GM12878 (cell line): ENCODE measurements at regions not wholly inside any gene's neighbourhood (a gene's known extent, or its start where the extent isn't known, plus 50 kb on each side); places are given as distances from the start of the nearest gene placed in this dataset.

ENCODE experiments used
- ATAC-seq: fragments of 200-7000 bp; cut with Tn5 transposase; 3 replicates; pipeline ENCODE4 v1.9.1; 2020; ENCODE audit warnings: mild to moderate bottlenecking, moderate library complexity
- BruUV-seq: library from RNA; stranded (reverse); fragments of 400-500 nt; replicated peaks from 2 replicates; lab custom pipeline; 2021; lab: Mats Ljungman, UMichigan
- CTCF ChIA-PET: fragments of 300-600 bp; sonication (Branson Sonifier 250); formaldehyde crosslinking; extraction: SDS; loops from one replicate; lab custom pipeline; 2021; ENCODE audit warnings: inconsistent platforms; lab: Yijun Ruan, JAX
- POLR2A ChIA-PET: fragments of 350-600 bp; formaldehyde crosslinking; extraction: SDS; loops from one replicate; lab custom pipeline; 2021; ENCODE audit warnings: inconsistent platforms; lab: Charles Lee
- RAD21 ChIA-PET: fragments of 300-600 bp; sonication (Branson Sonifier 250); formaldehyde crosslinking; loops from one replicate; lab custom pipeline; 2023; ENCODE audit warnings: antibody characterized with exemption; ENCODE audit not compliant: unreplicated experiment; lab: Charles Lee
- SMC1A ChIA-PET: fragments of 300-600 bp; sonication (Branson Sonifier 250); formaldehyde crosslinking; loops from one replicate; lab custom pipeline; 2023; ENCODE audit not compliant: unreplicated experiment, uncharacterized antibody; lab: Charles Lee
- DNase-seq: peaks from one replicate; pipeline ENCODE4 v3.0.0-alpha.2; 2011; ENCODE audit warnings: low read depth, low spot score
- FAIRE-seq: peaks from 3 replicates; lab custom pipeline; 2011; peaks lifted over from hg19 to GRCh38; lab: Jason Lieb, UNC
- H2AFZ ChIP-seq: 2 replicates; pipeline ENCODE4 v1.6.0; 2011; ENCODE audit warnings: low read depth, low read length, control low read depth; ENCODE audit not compliant: control insufficient read depth
- H3K27ac ChIP-seq: 2 replicates; pipeline ENCODE4 v1.5.1; 2011; ENCODE audit warnings: control low read depth; ENCODE audit not compliant: control insufficient read depth, insufficient read depth
- H3K27me3 ChIP-seq, 2 experiments: replicated peaks in 1 of 2; 2 replicates each; pipeline versions ENCODE4 v1.6.0 to v1.6.1; 2011; ENCODE audit warnings: low read length in 1 of 2; ENCODE audit not compliant: control insufficient read depth in 2 of 2, insufficient read depth in 2 of 2
- H3K36me3 ChIP-seq, 2 experiments: 2 replicates each; pipeline ENCODE4 v1.5.1; 2011; ENCODE audit warnings: low read length in 1 of 2; ENCODE audit not compliant: control insufficient read depth in 2 of 2, insufficient read depth in 2 of 2
- H3K4me1 ChIP-seq: 2 replicates; pipeline ENCODE4 v1.6.1; 2011; ENCODE audit warnings: mild to moderate bottlenecking, low read length, moderate library complexity, mixed read lengths; ENCODE audit not compliant: control insufficient read depth, insufficient read depth
- H3K4me2 ChIP-seq: 2 replicates; pipeline ENCODE4 v1.6.0; 2011; ENCODE audit warnings: control low read depth; ENCODE audit not compliant: control insufficient read depth, insufficient read depth
- H3K4me3 ChIP-seq: fragments of 200-600 bp; sonication (generic); 2 replicates; pipeline ENCODE4 v1.5.1; 2016
- H3K79me2 ChIP-seq: 2 replicates; pipeline ENCODE4 v1.6.0; 2011; ENCODE audit warnings: low read length; ENCODE audit not compliant: control insufficient read depth, insufficient read depth
- H3K9ac ChIP-seq: 2 replicates; pipeline ENCODE4 v1.8.0; 2011; ENCODE audit warnings: low read length, control low read depth, mixed read lengths; ENCODE audit not compliant: control insufficient read depth, insufficient read depth
- H3K9me3 ChIP-seq: replicated peaks from 3 replicates; pipeline ENCODE4 v1.5.1; 2011; ENCODE audit warnings: mild to moderate bottlenecking, low read length; ENCODE audit not compliant: control insufficient read depth, insufficient read depth
- H4K20me1 ChIP-seq: 2 replicates; pipeline ENCODE4 v1.6.0; 2011; ENCODE audit not compliant: control insufficient read depth, insufficient read depth
- BRCA1 ChIP-seq: IDR thresholded peaks from 2 replicates; pipeline ENCODE4 v1.6.1; 2011; ENCODE audit warnings: low read depth, low read length, improper control_type of control experiment
- CHD2 ChIP-seq: IDR thresholded peaks from 2 replicates; pipeline ENCODE4 v1.6.1; 2011; ENCODE audit warnings: low read depth, low read length, improper control_type of control experiment, borderline replicate concordance
- FOXM1 ChIP-seq: IDR thresholded peaks from 2 replicates; pipeline ENCODE4 v1.6.1; 2012; ENCODE audit warnings: low read depth, mild to moderate bottlenecking, inconsistent platforms, low read length, moderate library complexity
- IKZF1 ChIP-seq: fragments of 450-650 bp; conservative IDR thresholded peaks from 2 replicates; pipeline ENCODE4 v1.6.1; 2017; ENCODE audit warnings: antibody characterized with exemption, mild to moderate bottlenecking
- NBN ChIP-seq: fragments of 450-650 bp; IDR thresholded peaks from 2 replicates; pipeline ENCODE4 v1.6.1; 2016
- RELB ChIP-seq: fragments of 450-650 bp; IDR thresholded peaks from 2 replicates; pipeline ENCODE4 v1.6.1; 2017; ENCODE audit warnings: low read depth, mild to moderate bottlenecking, moderate library complexity
- SMC3 ChIP-seq: IDR thresholded peaks from 2 replicates; pipeline ENCODE4 v1.6.1; 2011; ENCODE audit warnings: low read length, improper control_type of control experiment, borderline replicate concordance
- SPI1 ChIP-seq: IDR thresholded peaks from 2 replicates; pipeline ENCODE4 v1.6.1; 2011; ENCODE audit warnings: low read depth, mild to moderate bottlenecking, low read length, moderate library complexity, borderline replicate concordance; ENCODE audit not compliant: insufficient read depth
- SUZ12 ChIP-seq: fragments of 200-600 bp; sonication (generic); IDR thresholded peaks from one replicate; pipeline ENCODE4 v1.6.1; 2018; ENCODE audit warnings: antibody characterized with exemption, mild to moderate bottlenecking; ENCODE audit not compliant: unreplicated experiment
- TCF12 ChIP-seq: IDR thresholded peaks from 2 replicates; pipeline ENCODE4 v1.6.1; 2011; ENCODE audit warnings: low read depth, mild to moderate bottlenecking, low read length
- YY1 ChIP-seq: IDR thresholded peaks from 2 replicates; pipeline ENCODE4 v1.6.1; 2011; ENCODE audit warnings: low read depth, mild to moderate bottlenecking, low read length
- WGBS: methylation state at CpG from one replicate; pipeline ENCODE4 v1.1.6; 2016; ENCODE audit warnings: low lambda C conversion rate; ENCODE audit not compliant: insufficient replicate concordance, insufficient coverage; ENCODE audit errors: missing lambda C conversion rate; 5-methylcytosine and 5-hydroxymethylcytosine counted together
- in situ Hi-C: fragments of 300-500 bp; cut with MboI; formaldehyde crosslinking; loops from 9 replicates; pipeline ENCODE4 v1.14.3; 2018; ENCODE audit warnings: mixed read lengths
- intact Hi-C: fragments of 100-400 bp; cut with micrococcal nuclease; formaldehyde crosslinking; loops from one replicate; pipeline ENCODE4 v1.14.2; 2022; ENCODE audit not compliant: unreplicated experiment

- ChIA-PET RAD21 (no interaction called here), CTCF (interaction anchor here (0.7 kb wide), 1 partner anchor 632 kb away, joined by 3 read pairs; no protein-coding TSS in a partner anchor), POLR2A (no interaction called here), SMC1A (no interaction called here)
- Histone ChIP-seq H3K4me3 (no peak overlapping the region), H2AFZ (no peak overlapping the region), H3K4me1 (no peaks in the 10 kb centered on the region), H3K79me2 (no peaks in the 10 kb centered on the region), H3K9me3 (no peaks in the 10 kb centered on the region), H3K27me3 (peaks cover 0 to 9% of the 10 kb centered on the region in 2 experiments; a peak in 3 of 4 replicates), H3K4me2 (no peak overlapping the region), H3K36me3 (no peaks in the 10 kb centered on the region), H4K20me1 (no peaks in the 10 kb centered on the region), H3K27ac (no peak overlapping the region), H3K9ac (no peak overlapping the region)
- FAIRE-seq (no peak), DNase-seq (no peak), ATAC-seq (no peak)
- TF ChIP-seq TCF12: no peak
- no peak for TF ChIP-seq BRCA1
- no peak for TF ChIP-seq SPI1
- TF ChIP-seq SUZ12: no peak
- no peak for TF ChIP-seq SMC3
- TF ChIP-seq YY1: no peak
- no peak for TF ChIP-seq RELB
- TF ChIP-seq NBN: no peak
- TF ChIP-seq IKZF1: no peak
- no peak for TF ChIP-seq CHD2
- no peak for TF ChIP-seq FOXM1
- WGBS: 8% methylated on average over 6 of the region's 6 CpGs
- BruUV-seq: no TSS peak
- in situ Hi-C loops: no loop called here
- intact Hi-C loops: no loop called here
Observed at GRCh38 chr7:131627735-131628190, 71.3 kb upstream of the PODXL start.
